IMR-90 (cell line): ENCODE measurements at regions not wholly inside any gene's neighbourhood (a gene's known extent, or its start where the extent isn't known, plus 50 kb on each side); places are given as distances from the start of the nearest gene placed in this dataset.

Experiments
- ATAC-seq: fragments of 200-7000 bp; cut with Tn5 transposase; 2 replicates; pipeline ENCODE4 v1.9.1; 2020; ENCODE audit warnings: low read depth, mild to moderate bottlenecking, moderate library complexity
- BruUV-seq: library from RNA; stranded (reverse); fragments of 400-500 nt; replicated peaks from 2 replicates; lab custom pipeline; 2021; lab: Mats Ljungman, UMichigan
- CTCF ChIA-PET: fragments of 300-600 bp; formaldehyde crosslinking; extraction: SDS; loops from one replicate; lab custom pipeline; 2021; ENCODE audit warnings: antibody characterized with exemption; lab: Yijun Ruan, JAX
- POLR2A ChIA-PET: fragments of 300-600 bp; sonication (Branson Sonifier 250); formaldehyde crosslinking; loops from one replicate; lab custom pipeline; 2022; ENCODE audit warnings: antibody characterized with exemption; ENCODE audit not compliant: unreplicated experiment; lab: Charles Lee
- DNase-seq: peaks from one replicate; pipeline ENCODE4 v3.0.0; 2013
- H2AFZ ChIP-seq: replicated peaks from 2 replicates; pipeline ENCODE3; 2013; ENCODE audit warnings: low read length, mild to moderate bottlenecking; ENCODE audit not compliant: poor library complexity
- H2AK5ac ChIP-seq: 2 replicates; pipeline ENCODE4 v1.6.1; 2013; ENCODE audit warnings: low read depth, low read length, inconsistent platforms
- H2AK9ac ChIP-seq: replicated peaks from 2 replicates; pipeline ENCODE3; 2013; ENCODE audit warnings: mild to moderate bottlenecking, low read depth, low read length, moderate library complexity; ENCODE audit not compliant: poor library complexity
- H2BK120ac ChIP-seq: 2 replicates; pipeline ENCODE4 v1.6.1; 2013; ENCODE audit warnings: low read depth, low read length, inconsistent platforms
- H2BK15ac ChIP-seq: 3 replicates; pipeline ENCODE4 v1.6.1; 2013; ENCODE audit warnings: low read depth, low read length, inconsistent platforms
- H2BK20ac ChIP-seq: 2 replicates; pipeline ENCODE4 v1.6.1; 2013; ENCODE audit warnings: low read depth, mild to moderate bottlenecking, inconsistent platforms, low read length, moderate library complexity
- H2BK5ac ChIP-seq: 2 replicates; pipeline ENCODE4 v1.6.1; 2013; ENCODE audit warnings: mild to moderate bottlenecking, low read depth, low read length, inconsistent platforms; ENCODE audit not compliant: poor library complexity, severe bottlenecking
- H3K14ac ChIP-seq: replicated peaks from 2 replicates; pipeline ENCODE4 v1.6.1; 2013; ENCODE audit warnings: low read depth, low read length, inconsistent platforms
- H3K18ac ChIP-seq: 2 replicates; pipeline ENCODE4 v1.6.1; 2013; ENCODE audit warnings: low read depth, low read length, control low read depth
- H3K23ac ChIP-seq: 2 replicates; pipeline ENCODE4 v1.6.1; 2013; ENCODE audit warnings: low read depth, low read length, inconsistent platforms
- H3K27ac ChIP-seq: 2 replicates; pipeline ENCODE4 v1.5.1; 2013; ENCODE audit warnings: mild to moderate bottlenecking, control low read depth, low read length; ENCODE audit not compliant: insufficient read depth
- H3K27me3 ChIP-seq: 2 replicates; pipeline ENCODE4 v1.6.1; 2013; ENCODE audit warnings: low read length; ENCODE audit not compliant: control insufficient read depth, insufficient read depth
- H3K36me3 ChIP-seq: 2 replicates; pipeline ENCODE4 v1.6.1; 2013; ENCODE audit warnings: low read length, mixed read lengths; ENCODE audit not compliant: control insufficient read depth, insufficient read depth
- H3K4ac ChIP-seq: 2 replicates; pipeline ENCODE4 v1.6.1; 2013; ENCODE audit warnings: low read depth, low read length, inconsistent platforms
- H3K4me1 ChIP-seq: 2 replicates; pipeline ENCODE4 v1.6.1; 2013; ENCODE audit warnings: low read length, mixed read lengths; ENCODE audit not compliant: control insufficient read depth, insufficient read depth
- H3K4me2 ChIP-seq: 2 replicates; pipeline ENCODE4 v1.6.1; 2013; ENCODE audit warnings: low read depth, mild to moderate bottlenecking, control low read depth, low read length, moderate library complexity
- H3K4me3 ChIP-seq: 2 replicates; pipeline ENCODE4 v1.5.1; 2013; ENCODE audit warnings: low read depth, mild to moderate bottlenecking, control low read depth, low read length, moderate library complexity; ENCODE audit not compliant: insufficient read depth
- H3K56ac ChIP-seq: 2 replicates; pipeline ENCODE4 v1.6.1; 2013; ENCODE audit warnings: low read length, inconsistent platforms; ENCODE audit not compliant: insufficient read depth; ENCODE audit errors: extremely low read depth
- H3K79me1 ChIP-seq, 2 experiments: 2 replicates each; pipeline ENCODE4 v1.6.1; 2013; ENCODE audit warnings: low read length in 2 of 2, inconsistent platforms in 1 of 2, low read depth in 1 of 2
- H3K9ac ChIP-seq: 2 replicates; pipeline ENCODE4 v1.6.1; 2013; ENCODE audit warnings: low read depth, low read length, control low read depth
- H3K9me1 ChIP-seq: 2 replicates; pipeline ENCODE4 v1.6.1; 2013; ENCODE audit warnings: low read length, inconsistent platforms; ENCODE audit not compliant: insufficient read depth
- H3K9me3 ChIP-seq: 2 replicates; pipeline ENCODE4 v1.6.1; 2013; ENCODE audit warnings: low read length; ENCODE audit not compliant: control insufficient read depth, insufficient read depth
- H4K20me1 ChIP-seq: 2 replicates; pipeline ENCODE4 v1.6.1; 2013; ENCODE audit warnings: low read length, inconsistent platforms; ENCODE audit not compliant: insufficient read depth
- H4K5ac ChIP-seq: 2 replicates; pipeline ENCODE4 v1.6.1; 2013; ENCODE audit warnings: mild to moderate bottlenecking, low read depth, low read length, control low read depth
- H4K8ac ChIP-seq, 2 experiments: 2 replicates each; pipeline ENCODE4 v1.6.1; 2013; ENCODE audit warnings: low read depth in 2 of 2, low read length in 2 of 2, control low read depth in 1 of 2, inconsistent platforms in 1 of 2
- H4K91ac ChIP-seq: 2 replicates; pipeline ENCODE4 v1.6.1; 2013; ENCODE audit warnings: low read depth, low read length, inconsistent platforms; ENCODE audit not compliant: insufficient read depth
- BHLHE40 ChIP-seq: fragments of 150-350 bp; IDR thresholded peaks from 2 replicates; pipeline ENCODE4 v1.6.1; 2016; ENCODE audit warnings: mild to moderate bottlenecking, low read depth, low read length
- CEBPB ChIP-seq: IDR thresholded peaks from 2 replicates; pipeline ENCODE4 v1.6.1; 2012; ENCODE audit warnings: low read depth, low read length, improper control_type of control experiment
- CHD1 ChIP-seq: IDR thresholded peaks from 2 replicates; pipeline ENCODE4 v1.6.1; 2012; ENCODE audit warnings: low read depth, low read length, improper control_type of control experiment
- CTCF ChIP-seq: conservative IDR thresholded peaks from 2 replicates; pipeline ENCODE4 v1.5.1; 2012; ENCODE audit warnings: mild to moderate bottlenecking, low read depth, low read length, improper control_type of control experiment
- ELK1 ChIP-seq: fragments of 150-350 bp; IDR thresholded peaks from 2 replicates; pipeline ENCODE4 v1.6.1; 2016; ENCODE audit warnings: low read depth, mild to moderate bottlenecking, low read length, moderate library complexity, borderline replicate concordance
- MAFK ChIP-seq: IDR thresholded peaks from 2 replicates; pipeline ENCODE4 v1.6.1; 2012; ENCODE audit warnings: low read depth, low read length, improper control_type of control experiment
- MAZ ChIP-seq: IDR thresholded peaks from 2 replicates; pipeline ENCODE4 v1.6.1; 2012; ENCODE audit warnings: low read depth, mild to moderate bottlenecking, low read length, improper control_type of control experiment, moderate library complexity, borderline replicate concordance
- MXI1 ChIP-seq: IDR thresholded peaks from 2 replicates; pipeline ENCODE4 v1.6.1; 2012; ENCODE audit warnings: low read depth, mild to moderate bottlenecking, low read length, moderate library complexity, borderline replicate concordance
- NFE2L2 ChIP-seq: fragments of 150-350 bp; IDR thresholded peaks from 2 replicates; pipeline ENCODE4 v1.6.1; 2016; ENCODE audit warnings: low read depth, mild to moderate bottlenecking, low read length
- POLR2A ChIP-seq: IDR thresholded peaks from 2 replicates; pipeline ENCODE4 v1.6.1; 2012; ENCODE audit warnings: mild to moderate bottlenecking, low read depth, low read length
- RAD21 ChIP-seq: IDR thresholded peaks from 2 replicates; pipeline ENCODE4 v1.6.1; 2012; ENCODE audit warnings: low read length, improper control_type of control experiment
- RCOR1 ChIP-seq: IDR thresholded peaks from 2 replicates; pipeline ENCODE4 v1.6.1; 2012; ENCODE audit warnings: mild to moderate bottlenecking, low read length, improper control_type of control experiment; ENCODE audit not compliant: insufficient replicate concordance
- RFX5 ChIP-seq: IDR thresholded peaks from 2 replicates; pipeline ENCODE4 v1.8.0; 2012; ENCODE audit warnings: low read depth, mild to moderate bottlenecking, low read length, moderate library complexity
- SMC3 ChIP-seq: fragments of 150-350 bp; IDR thresholded peaks from 2 replicates; pipeline ENCODE4 v1.6.1; 2016; ENCODE audit warnings: low read depth, mild to moderate bottlenecking, antibody characterized with exemption, low read length, moderate library complexity
- USF2 ChIP-seq: fragments of 150-350 bp; IDR thresholded peaks from 2 replicates; pipeline ENCODE4 v1.6.1; 2017; ENCODE audit warnings: mild to moderate bottlenecking, antibody characterized with exemption, low read length, low read depth
- WGBS, 2 experiments: methylation state at CpG; one replicate each; pipeline versions ENCODE4 v1.1.5 to v1.1.7; 2013; ENCODE audit warnings: missing lambda C conversion rate in 2 of 2; ENCODE audit not compliant: insufficient read length in 1 of 2; ENCODE audit errors: extremely low coverage in 2 of 2; 5-methylcytosine and 5-hydroxymethylcytosine counted together
- dilution Hi-C: fragments of 300-500 bp; cut with HindIII; formaldehyde crosslinking; loops from one replicate; pipeline ENCODE4 v1.14.3; 2018; ENCODE audit warnings: low sequenced_read_pairs; ENCODE audit not compliant: unreplicated experiment
- in situ Hi-C: fragments of 300-500 bp; cut with MboI; formaldehyde crosslinking; loops from 3 replicates; pipeline ENCODE4 v1.14.3; 2019; ENCODE audit warnings: low sequenced_read_pairs, inconsistent platforms, mixed read lengths
- intact Hi-C: fragments of 100-400 bp; cut with micrococcal nuclease; formaldehyde crosslinking; loops from 2 replicates; pipeline ENCODE4 v1.10.0; 2022

GRCh38 chr2:217000406-217000805 lies 140.5 kb upstream of the TNP1 start:
- Histone ChIP-seq H4K91ac (no peak overlapping the region), H3K36me3 (no peaks in the 10 kb centered on the region), H2BK120ac (no peak overlapping the region), H2BK15ac (no peak overlapping the region), H4K5ac (no peak overlapping the region), H2AFZ (no peak overlapping the region), H3K18ac (no peak overlapping the region), H3K4me1 (no peaks in the 10 kb centered on the region), H2BK5ac (no peak overlapping the region), H4K20me1 (no peaks in the 10 kb centered on the region), H2BK20ac (no peak overlapping the region), H3K23ac (no peak overlapping the region), H3K4ac (no peak overlapping the region), H4K8ac (no peak overlapping the region), H3K27me3 (no peaks in the 10 kb centered on the region; the same call in 1 of the 2 replicates), H3K4me2 (no peak overlapping the region), H3K9me1 (no peaks in the 10 kb centered on the region), H3K9ac (no peak overlapping the region), H3K79me1 (no peaks in the 10 kb centered on the region), H3K56ac (no peak overlapping the region), H3K27ac (no peak overlapping the region), H2AK9ac (no peak overlapping the region), H3K14ac (no peak overlapping the region), H2AK5ac (no peak overlapping the region), H3K9me3 (no peaks in the 10 kb centered on the region), H3K4me3 (no peak overlapping the region)
- DNase-seq (no peak), ATAC-seq (no peak)
- dilution Hi-C loops = no loop called here
- intact Hi-C loops = no loop called here
- CTCF ChIA-PET = no interaction called here
- in situ Hi-C loops = no loop called here
- TF ChIP-seq MXI1 (no peak), RCOR1 (no peak), ELK1 (no peak), NFE2L2 (no peak), SMC3 (no peak), RFX5 (no peak), POLR2A (no peak), USF2 (no peak), CHD1 (no peak), CEBPB (no peak), MAZ (no peak), RAD21 (no peak), CTCF (no peak), BHLHE40 (no peak), MAFK (no peak)
- POLR2A ChIA-PET = no interaction called here
- BruUV-seq = no TSS peak
- 47% methylated on average over 2 of the region's 3 CpGs; no CpG with 5 or more reads in 1 of the 2 experiments for WGBS, 2 experiments
